OCI-LY7 (cell line): ENCODE measurements at regions not wholly inside any gene's neighbourhood (a gene's known extent, or its start where the extent isn't known, plus 50 kb on each side); places are given as distances from the start of the nearest gene placed in this dataset.

Experiments
- BruUV-seq: library from RNA; stranded (reverse); fragments of 400-500 nt; replicated peaks from 2 replicates; lab custom pipeline; 2021; lab: Mats Ljungman, UMichigan
- CTCF ChIA-PET: fragments of 300-600 bp; sonication (Branson Sonifier 250); formaldehyde crosslinking; loops from one replicate; lab custom pipeline; 2022; ENCODE audit warnings: antibody characterized with exemption; ENCODE audit not compliant: unreplicated experiment; lab: Charles Lee
- POLR2A ChIA-PET: fragments of 300-600 bp; sonication (Branson Sonifier 250); formaldehyde crosslinking; loops from one replicate; lab custom pipeline; 2022; ENCODE audit warnings: antibody characterized with exemption; lab: Charles Lee
- DNase-seq: peaks from one replicate; pipeline ENCODE4 v3.0.0-alpha.2; 2015; ENCODE audit warnings: low spot score
- H2AFZ ChIP-seq: fragments of 200-600 bp; sonication (generic), shearing (Covaris generic); 2 replicates; pipeline ENCODE4 v1.6.1; 2014; ENCODE audit warnings: mild to moderate bottlenecking, antibody characterized with exemption, low read length, moderate library complexity
- H3K27ac ChIP-seq: fragments of 200-600 bp; sonication (generic); 2 replicates; pipeline ENCODE4 v1.5.1; 2014; ENCODE audit warnings: mixed run types, low read depth, mild to moderate bottlenecking, moderate library complexity, low read length, inconsistent platforms; ENCODE audit not compliant: poor library complexity, severe bottlenecking
- H3K36me3 ChIP-seq: fragments of 200-600 bp; sonication (generic); 2 replicates; pipeline ENCODE4 v1.6.1; 2014; ENCODE audit warnings: mild to moderate bottlenecking, antibody characterized with exemption, low read length, moderate library complexity, mixed read lengths; ENCODE audit not compliant: insufficient read depth
- H3K4me1 ChIP-seq: fragments of 200-600 bp; sonication (generic); 2 replicates; pipeline ENCODE4 v1.5.1; 2014; ENCODE audit warnings: mild to moderate bottlenecking, low read length; ENCODE audit not compliant: insufficient read depth, poor library complexity, severe bottlenecking
- H3K4me2 ChIP-seq: fragments of 200-600 bp; sonication (generic); 2 replicates; pipeline ENCODE4 v1.6.1; 2014; ENCODE audit warnings: mild to moderate bottlenecking, low read length
- H3K4me3 ChIP-seq: fragments of 200-600 bp; sonication (generic); 2 replicates; pipeline ENCODE4 v1.5.1; 2014; ENCODE audit warnings: mild to moderate bottlenecking, low read depth, low read length; ENCODE audit not compliant: poor library complexity, severe bottlenecking
- H3K79me2 ChIP-seq: fragments of 200-600 bp; sonication (generic); 2 replicates; pipeline ENCODE4 v1.6.1; 2016; ENCODE audit warnings: low read depth, mild to moderate bottlenecking, low read length, moderate library complexity, mixed read lengths; ENCODE audit not compliant: insufficient read depth
- H3K9me2 ChIP-seq: fragments of 200-600 bp; sonication (generic); 2 replicates; pipeline ENCODE4 v1.6.1; 2016; ENCODE audit warnings: mild to moderate bottlenecking, low read length, mixed read lengths; ENCODE audit not compliant: insufficient read depth
- H3K9me3 ChIP-seq: fragments of 200-600 bp; sonication (generic); 2 replicates; pipeline ENCODE4 v1.6.1; 2014; ENCODE audit warnings: mild to moderate bottlenecking, mixed run types, low read length, mixed read lengths
- H4K20me1 ChIP-seq: fragments of 200-600 bp; sonication (generic); 2 replicates; pipeline ENCODE4 v1.6.1; 2014; ENCODE audit warnings: mild to moderate bottlenecking, antibody characterized with exemption, low read length, moderate library complexity, mixed read lengths; ENCODE audit not compliant: insufficient read depth
- EZH2phosphoT487 ChIP-seq: fragments of 200-600 bp; sonication (generic); IDR thresholded peaks from 2 replicates; pipeline ENCODE4 v1.6.1; 2018; ENCODE audit warnings: low read depth, borderline replicate concordance, mild to moderate bottlenecking, mixed run types, antibody characterized with exemption, low read length, moderate library complexity, mixed read lengths
- intact Hi-C: fragments of 100-400 bp; cut with micrococcal nuclease; formaldehyde crosslinking; loops from one replicate; pipeline ENCODE4 v1.10.0; 2022; ENCODE audit not compliant: unreplicated experiment
- TF ChIP-seq, protein P1 (sequence below): fragments of 200-600 bp; sonication (generic); conservative IDR thresholded peaks from 2 replicates; pipeline ENCODE4 v1.5.1; 2014; ENCODE audit warnings: mild to moderate bottlenecking, antibody characterized with exemption, low read length, moderate library complexity, mixed read lengths

DNA sequence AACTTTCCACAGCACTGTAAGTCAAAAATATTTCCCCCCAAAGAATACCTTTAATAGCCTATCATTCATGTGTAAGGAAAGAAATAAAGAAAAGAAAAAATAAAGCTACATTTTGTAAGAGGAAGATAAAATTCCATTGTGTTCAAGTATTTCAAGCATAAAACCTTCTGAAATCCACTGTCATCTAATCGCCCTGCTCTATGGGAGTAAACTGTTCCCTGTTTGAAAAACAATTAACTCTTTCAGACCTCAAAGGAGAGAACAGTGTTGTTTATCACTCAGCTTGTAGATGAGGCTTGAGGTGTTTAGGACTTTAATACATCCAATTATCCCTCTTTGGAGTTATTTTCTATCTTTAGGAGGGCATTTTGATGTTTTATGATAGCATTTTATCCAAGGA lies 112.2 kb upstream of the REG3G start:
- CTCF ChIA-PET: no interaction called here
- BruUV-seq: no TSS peak
- no peaks in the 10 kb centered on the region for H3K4me1 ChIP-seq
- no peaks in the 10 kb centered on the region for H4K20me1 ChIP-seq
- H3K79me2 ChIP-seq: no peaks in the 10 kb centered on the region
- H2AFZ ChIP-seq: no peak overlapping the region
- no peak overlapping the region for H3K4me3 ChIP-seq
- no peaks in the 10 kb centered on the region for H3K9me2 ChIP-seq
- no peaks in the 10 kb centered on the region for H3K9me3 ChIP-seq
- intact Hi-C loops: no loop called here
- DNase-seq: no peak
- no peak overlapping the region for H3K27ac ChIP-seq
- no peaks in the 10 kb centered on the region for H3K36me3 ChIP-seq
- TF ChIP-seq EZH2phosphoT487: no peak
- TF ChIP-seq, protein P1, sequence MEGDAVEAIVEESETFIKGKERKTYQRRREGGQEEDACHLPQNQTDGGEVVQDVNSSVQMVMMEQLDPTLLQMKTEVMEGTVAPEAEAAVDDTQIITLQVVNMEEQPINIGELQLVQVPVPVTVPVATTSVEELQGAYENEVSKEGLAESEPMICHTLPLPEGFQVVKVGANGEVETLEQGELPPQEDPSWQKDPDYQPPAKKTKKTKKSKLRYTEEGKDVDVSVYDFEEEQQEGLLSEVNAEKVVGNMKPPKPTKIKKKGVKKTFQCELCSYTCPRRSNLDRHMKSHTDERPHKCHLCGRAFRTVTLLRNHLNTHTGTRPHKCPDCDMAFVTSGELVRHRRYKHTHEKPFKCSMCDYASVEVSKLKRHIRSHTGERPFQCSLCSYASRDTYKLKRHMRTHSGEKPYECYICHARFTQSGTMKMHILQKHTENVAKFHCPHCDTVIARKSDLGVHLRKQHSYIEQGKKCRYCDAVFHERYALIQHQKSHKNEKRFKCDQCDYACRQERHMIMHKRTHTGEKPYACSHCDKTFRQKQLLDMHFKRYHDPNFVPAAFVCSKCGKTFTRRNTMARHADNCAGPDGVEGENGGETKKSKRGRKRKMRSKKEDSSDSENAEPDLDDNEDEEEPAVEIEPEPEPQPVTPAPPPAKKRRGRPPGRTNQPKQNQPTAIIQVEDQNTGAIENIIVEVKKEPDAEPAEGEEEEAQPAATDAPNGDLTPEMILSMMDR: no peak
- H3K4me2 ChIP-seq: no peak overlapping the region
- POLR2A ChIA-PET: interaction anchor here (0.6 to 1.5 kb wide), 3 partner anchors 27 to 328 kb away, joined by 3 read pairs; no protein-coding TSS in a partner anchor

DNA sequence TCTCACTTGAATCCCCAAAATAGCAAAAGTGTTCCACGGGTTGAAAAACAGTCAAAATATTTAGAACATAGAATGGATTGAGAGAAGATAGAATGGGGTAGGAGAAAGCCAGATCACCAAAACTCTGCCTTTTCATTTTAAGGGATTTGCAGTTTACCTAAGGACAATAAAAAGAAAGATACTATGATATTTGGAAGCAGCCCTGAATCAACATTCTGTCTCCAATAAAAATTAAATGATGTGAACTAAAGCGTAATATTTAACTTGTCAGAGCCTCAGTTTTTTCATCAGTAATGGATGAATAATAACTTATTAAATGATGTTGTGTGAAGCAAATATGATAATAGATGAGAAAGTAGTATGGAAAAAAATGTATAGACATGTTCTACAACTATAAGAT lies 100.2 kb upstream of the REG3G start:
- no peak for DNase-seq
- Histone ChIP-seq H2AFZ (no peak overlapping the region), H3K27ac (no peak overlapping the region), H3K4me1 (no peaks in the 10 kb centered on the region), H3K36me3 (no peaks in the 10 kb centered on the region), H3K4me2 (no peak overlapping the region), H4K20me1 (no peaks in the 10 kb centered on the region), H3K4me3 (no peak overlapping the region), H3K9me2 (no peaks in the 10 kb centered on the region), H3K9me3 (no peaks in the 10 kb centered on the region), H3K79me2 (no peaks in the 10 kb centered on the region)
- ChIA-PET CTCF (no interaction called here), POLR2A (no interaction called here)
- no TSS peak for BruUV-seq
- no peak for TF ChIP-seq EZH2phosphoT487
- TF ChIP-seq, protein P1: no peak
- intact Hi-C loops: no loop called here

DNA sequence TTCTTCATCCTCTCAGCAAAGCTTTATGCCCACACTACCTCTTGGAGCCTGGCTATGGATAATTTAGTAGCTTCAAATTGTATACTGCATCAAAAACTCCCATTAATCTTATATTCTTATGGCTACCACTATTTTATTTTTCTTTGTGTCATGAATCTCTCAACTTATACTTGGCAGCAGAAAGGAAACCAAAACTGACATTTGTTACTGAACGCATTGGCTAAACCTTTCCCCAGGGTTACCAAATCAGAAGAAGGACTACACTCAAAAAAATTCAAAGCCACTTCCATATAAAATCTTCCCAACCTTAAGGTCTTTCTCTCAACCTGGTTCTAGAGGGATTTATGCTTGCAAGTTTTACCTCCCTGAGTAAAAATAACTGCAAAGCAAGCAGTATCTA lies 97.0 kb upstream of the REG3G start:
- no peaks in the 10 kb centered on the region for H3K9me2 ChIP-seq
- intact Hi-C loops: no loop called here
- BruUV-seq: no TSS peak

More for the DNA sequence above, 97.0 kb upstream of the REG3G start:
- Histone ChIP-seq H2AFZ (no peak overlapping the region), H3K4me3 (no peak overlapping the region), H3K4me2 (no peak overlapping the region), H3K79me2 (no peaks in the 10 kb centered on the region), H3K9me3 (no peaks in the 10 kb centered on the region), H3K4me1 (no peaks in the 10 kb centered on the region), H4K20me1 (no peaks in the 10 kb centered on the region), H3K36me3 (no peaks in the 10 kb centered on the region), H3K27ac (no peak overlapping the region)
- DNase-seq: no peak
- TF ChIP-seq, protein P1: no peak
- TF ChIP-seq EZH2phosphoT487: no peak
- POLR2A ChIA-PET: no interaction called here
- CTCF ChIA-PET: no interaction called here
